Glomerular endothelial cell (primary cell): ENCODE measurements at regions not wholly inside any gene's neighbourhood (a gene's known extent, or its start where the extent isn't known, plus 50 kb on each side); places are given as distances from the start of the nearest gene placed in this dataset.
"Not testable (repeated sequence)": the region's sequence is repeated elsewhere in the genome, so short reads cannot be mapped to it uniquely, and the experiment has no call there.

Source experiments
- DNase-seq: peaks from one replicate; pipeline ENCODE4 v3.0.0-alpha.2; 2011; ENCODE audit warnings: low read depth, low spot score; ENCODE audit errors: extremely low read depth

- no peak for DNase-seq
These were observed 554.8 kb upstream of the CBLB start for GRCh38 chr3:106423321-106424225.

- DNase-seq = no peak
These were observed 556.2 kb upstream of the CBLB start for GRCh38 chr3:106425026-106425425.

- no peak for DNase-seq
These were observed 557.1 kb upstream of the CBLB start for GRCh38 chr3:106425916-106426315.

- peak; percentile 9 for DNase-seq
These were observed 559.8 kb upstream of the CBLB start for GRCh38 chr3:106428565-106428994.

GRCh38 chr3:106431721-106432120 lies 562.9 kb upstream of the CBLB start:
- no peak for DNase-seq

DNA sequence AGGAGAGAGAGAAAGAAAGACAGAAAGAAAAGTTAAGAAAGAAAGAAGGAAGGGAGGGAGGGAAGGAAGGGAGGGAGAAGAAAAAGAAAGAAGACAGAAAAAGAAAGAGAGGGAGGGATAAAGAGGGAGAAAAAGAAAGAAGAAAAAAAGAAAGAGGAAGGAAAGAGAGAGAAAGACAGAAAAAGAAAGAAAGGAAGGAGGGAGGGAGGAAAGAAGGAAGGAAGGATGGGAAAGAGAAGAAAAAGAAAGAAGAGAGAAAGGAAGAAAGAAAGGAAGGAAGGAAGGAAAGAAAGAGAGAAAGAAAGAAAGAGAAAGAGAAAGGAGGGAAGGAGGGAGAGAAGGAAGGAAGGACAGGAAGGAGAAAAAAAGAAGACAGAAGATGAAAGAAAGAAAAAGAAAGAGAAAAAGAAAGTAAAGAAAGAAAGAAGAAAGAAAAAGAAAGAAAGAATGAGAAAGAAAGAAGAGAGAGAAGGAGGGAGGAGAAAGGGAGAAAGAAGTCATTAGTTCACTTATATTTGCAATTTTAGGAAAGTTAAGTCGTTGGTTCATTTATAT lies 567.2 kb upstream of the CBLB start:
- no peak for DNase-seq

DNA sequence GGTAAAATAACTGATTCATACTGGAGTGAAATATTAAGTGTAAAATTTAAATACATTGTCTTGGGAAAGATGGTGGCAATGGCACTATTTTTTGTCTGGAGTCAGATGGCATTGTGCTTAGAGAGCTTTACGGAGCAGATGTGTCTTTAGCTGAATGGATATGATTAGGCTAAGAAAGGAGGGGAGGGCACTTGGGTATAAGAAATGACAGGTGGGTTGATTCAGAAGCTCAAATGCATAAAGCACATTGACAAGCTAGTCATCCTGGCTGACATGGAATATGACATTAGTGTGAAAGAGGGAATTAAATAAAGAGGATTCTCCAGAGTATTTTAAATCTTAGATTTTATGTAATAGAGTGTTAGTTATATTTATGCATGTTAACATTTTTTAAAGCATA lies 570.1 kb upstream of the CBLB start:
- DNase-seq = no peak

DNA sequence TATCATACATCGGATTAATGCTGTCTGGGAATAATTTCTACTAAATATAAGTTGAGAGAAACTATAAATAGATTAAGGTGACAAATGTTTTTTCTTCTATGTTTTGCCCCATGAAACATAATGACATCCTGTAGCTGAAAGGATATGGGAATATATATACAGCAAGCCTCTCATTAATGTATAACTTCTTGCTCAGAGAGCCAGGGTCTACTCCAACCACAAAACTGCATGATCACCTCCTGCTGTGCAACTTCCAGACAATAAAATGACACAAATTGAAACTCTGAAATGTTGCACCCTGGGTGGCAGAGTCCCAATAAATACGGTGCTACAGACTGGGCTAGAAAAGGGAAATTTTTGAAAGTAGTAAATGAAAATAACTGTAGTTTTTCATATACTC lies 571.9 kb upstream of the CBLB start:
- DNase-seq = no peak

DNA sequence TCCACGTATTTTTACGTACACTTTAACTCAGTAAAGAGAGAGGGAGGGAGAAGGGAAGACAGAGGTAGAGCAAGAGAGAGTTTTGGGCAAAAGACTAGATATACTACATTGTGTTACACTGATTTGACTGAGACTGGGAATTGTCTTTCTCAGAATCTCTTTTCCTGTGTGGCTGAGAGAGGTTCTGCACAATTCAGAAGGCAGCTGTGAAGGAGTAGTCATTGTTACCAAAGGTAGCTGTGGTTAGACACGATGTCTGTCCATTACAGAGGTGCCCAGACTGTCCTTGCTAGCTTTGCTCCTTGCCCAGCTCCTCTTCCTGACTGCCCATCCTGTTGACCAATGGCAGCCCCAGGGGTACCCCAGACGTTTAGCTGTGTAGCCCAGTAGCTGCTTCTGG lies 577.5 kb upstream of the CBLB start:
- no peak for DNase-seq

- no peak for DNase-seq
These were observed 579.0 kb upstream of the CBLB start for GRCh38 chr3:106447723-106448301.

DNA sequence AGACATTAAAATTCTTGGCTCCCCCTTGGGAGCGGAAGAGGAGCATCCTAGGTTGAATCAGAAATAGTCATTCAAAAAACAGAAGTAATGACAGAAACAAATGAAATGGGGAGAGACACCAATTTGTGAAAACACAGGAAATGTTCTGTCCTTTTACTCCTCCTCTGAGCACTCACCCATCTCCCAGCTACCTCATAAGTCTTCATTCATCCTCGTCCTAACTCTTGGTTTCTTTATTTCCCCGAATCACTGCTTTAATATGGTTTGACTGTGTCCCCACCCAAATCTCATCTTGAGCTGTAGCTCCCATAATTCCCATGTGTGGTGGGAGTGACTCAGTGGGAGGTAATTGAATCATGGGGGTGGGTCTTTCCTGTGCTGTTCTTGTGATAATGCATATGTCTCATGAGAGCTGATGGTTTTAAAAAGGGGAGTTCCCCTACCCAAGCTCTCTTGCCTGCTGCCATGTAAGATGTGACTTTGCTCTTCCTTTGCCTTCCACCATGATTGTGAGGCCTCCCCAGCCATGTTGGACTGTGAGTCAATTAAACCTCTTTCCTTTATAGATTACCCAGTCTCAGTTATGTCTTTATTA lies 579.7 kb upstream of the CBLB start:
- DNase-seq = not testable (repeated sequence)

DNA sequence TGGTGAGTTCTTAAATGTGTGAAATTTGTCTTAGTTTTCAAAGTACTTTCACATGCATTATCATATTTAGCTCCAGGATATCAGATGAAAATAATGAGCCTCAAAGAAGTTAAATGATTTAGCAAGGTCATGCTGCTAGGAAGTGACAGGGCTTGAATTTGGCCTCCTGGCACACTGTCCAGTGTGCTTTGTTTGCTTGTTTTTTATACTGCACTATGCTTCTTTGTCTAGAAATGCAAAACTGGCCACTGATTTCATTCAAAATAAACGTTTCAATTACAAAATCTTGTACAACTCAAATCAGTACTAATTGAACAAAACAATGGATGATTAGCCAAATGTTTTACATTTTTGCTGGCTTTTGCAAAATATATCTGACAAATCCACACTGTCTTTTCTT lies 583.3 kb upstream of the CBLB start:
- no peak for DNase-seq

GRCh38 chr3:106454497-106454896 lies 585.7 kb upstream of the CBLB start:
- no peak for DNase-seq

GRCh38 chr3:106457281-106458180 lies 588.7 kb upstream of the CBLB start:
- DNase-seq = no peak

GRCh38 chr3:106458952-106459351 lies 590.1 kb upstream of the CBLB start:
- no peak for DNase-seq

DNA sequence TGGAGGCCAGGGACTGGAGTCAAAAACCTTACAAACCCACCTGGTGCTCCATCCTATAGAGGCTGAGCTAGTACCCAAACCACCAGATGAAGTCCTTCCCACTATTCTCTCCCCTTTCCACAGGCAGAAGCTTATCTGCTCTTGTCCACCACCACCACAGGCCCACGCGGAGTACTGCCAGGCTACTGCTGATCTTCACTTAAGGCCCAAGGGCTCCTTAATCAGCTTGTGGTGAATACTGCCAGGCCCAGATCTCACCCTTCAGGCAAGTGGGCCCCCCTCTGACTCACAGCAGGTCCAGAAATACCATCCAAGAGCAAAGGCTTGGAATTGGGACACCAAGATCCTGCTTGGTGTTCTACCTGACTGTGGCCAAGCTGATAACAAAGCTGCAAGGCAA lies 598.1 kb upstream of the CBLB start:
- DNase-seq = no peak

DNA sequence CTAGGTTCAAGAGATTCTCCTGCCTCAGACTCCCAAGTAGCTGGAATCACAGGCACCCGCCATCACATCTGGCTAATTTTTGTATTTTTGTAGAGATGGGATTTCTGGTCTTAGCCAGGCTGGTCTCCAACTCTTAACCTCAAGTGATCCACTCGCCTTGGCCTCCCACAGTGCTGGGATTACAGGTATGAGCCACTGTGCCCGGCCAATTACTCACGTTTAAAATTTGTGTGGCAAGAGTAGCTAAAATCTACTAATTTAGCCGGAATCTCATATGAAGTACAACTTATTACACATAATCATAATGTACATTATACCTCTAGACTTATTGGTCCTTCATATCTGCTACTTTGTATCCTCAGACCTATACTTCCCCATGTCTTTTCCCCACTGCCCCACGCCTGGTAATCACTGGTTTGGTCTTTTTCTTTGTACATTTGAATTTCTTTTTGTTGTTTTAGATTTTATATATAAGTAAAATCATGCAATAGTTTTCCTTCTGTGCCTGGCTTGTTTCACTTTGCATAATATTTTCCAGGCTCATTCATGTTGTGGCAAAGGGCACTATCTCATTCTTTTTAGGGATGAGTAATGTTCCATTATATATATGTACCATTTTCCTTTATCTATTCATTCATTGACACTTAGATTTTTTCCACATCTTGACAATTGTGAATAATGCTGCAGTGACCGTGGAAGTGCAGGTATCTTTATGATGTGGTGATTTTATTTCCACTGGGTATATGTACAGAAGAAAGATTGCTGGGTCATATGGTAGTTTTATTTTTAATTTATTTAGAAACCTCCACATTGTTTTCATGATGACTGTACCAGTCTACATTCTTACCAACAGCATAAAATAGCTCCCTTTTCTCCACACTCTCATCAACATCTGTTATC lies 605.0 kb upstream of the CBLB start:
- DNase-seq = no peak

GRCh38 chr3:106482451-106482850 lies 613.6 kb upstream of the CBLB start:
- no peak for DNase-seq

- no peak for DNase-seq
These were observed 616.4 kb upstream of the CBLB start for GRCh38 chr3:106485217-106485616.

DNA sequence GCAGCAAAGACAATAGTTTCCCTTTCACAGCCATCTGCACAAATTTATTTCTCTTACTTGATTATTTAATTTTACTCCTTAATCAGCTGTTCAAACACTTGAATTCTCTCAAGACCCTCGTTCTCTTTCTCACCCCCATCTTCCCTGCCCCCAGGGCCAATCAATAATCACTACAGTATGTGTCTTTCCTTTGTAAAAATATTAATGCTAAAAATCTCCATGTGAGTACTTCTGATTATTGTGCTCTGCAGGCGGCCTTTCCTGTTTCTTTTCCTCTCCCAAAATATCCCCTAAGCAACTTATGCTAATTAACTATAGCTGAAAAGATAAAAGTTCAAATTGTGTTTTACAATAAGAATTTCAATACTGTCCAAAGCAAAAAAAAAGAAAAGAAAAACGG lies 617.0 kb upstream of the CBLB start:
- no peak for DNase-seq
